Right atrium auricular region (tissue), 2 donors: ENCODE measurements at regions not wholly inside any gene's neighbourhood (a gene's known extent, or its start where the extent isn't known, plus 50 kb on each side); places are given as distances from the start of the nearest gene placed in this dataset.

Experiments
- DNase-seq: peaks from one replicate; pipeline ENCODE4 v3.0.0-alpha.2; 2019; ENCODE audit warnings: low spot score
- H3K27ac ChIP-seq, 2 donors: fragments of 200-600 bp; sonication (generic); 1 replicate in 1 of 2; 2 replicates in 1 of 2; pipeline ENCODE4 v1.5.1; 2016 to 2019
- H3K27me3 ChIP-seq, 2 donors: fragments of 200-600 bp; sonication (generic); one replicate each; pipeline versions ENCODE4 v1.5.1 to v1.6.0; 2017 to 2019
- H3K36me3 ChIP-seq: fragments of 200-600 bp; sonication (generic); one replicate; pipeline ENCODE4 v1.5.1; 2016
- H3K4me1 ChIP-seq, 2 donors: fragments of 200-600 bp; sonication (generic); one replicate each; pipeline versions ENCODE4 v1.5.1 to v1.6.0; 2017 to 2019
- H3K4me3 ChIP-seq, 2 donors: fragments of 200-600 bp; sonication (generic); 1 replicate in 1 of 2; 2 replicates in 1 of 2; pipeline ENCODE4 v1.5.1; 2017 to 2019; ENCODE audit warnings: mild to moderate bottlenecking in 1 of 2, moderate library complexity in 1 of 2
- H3K9me3 ChIP-seq, 2 donors: fragments of 200-600 bp; sonication (generic); one replicate each; pipeline ENCODE4 v1.5.1; 2019
- CTCF ChIP-seq, 2 donors: fragments of 200-600 bp; sonication (generic); IDR thresholded peaks; one replicate each; pipeline ENCODE4 v1.5.1; 2019; ENCODE audit warnings: antibody characterized with exemption in 2 of 2

DNA sequence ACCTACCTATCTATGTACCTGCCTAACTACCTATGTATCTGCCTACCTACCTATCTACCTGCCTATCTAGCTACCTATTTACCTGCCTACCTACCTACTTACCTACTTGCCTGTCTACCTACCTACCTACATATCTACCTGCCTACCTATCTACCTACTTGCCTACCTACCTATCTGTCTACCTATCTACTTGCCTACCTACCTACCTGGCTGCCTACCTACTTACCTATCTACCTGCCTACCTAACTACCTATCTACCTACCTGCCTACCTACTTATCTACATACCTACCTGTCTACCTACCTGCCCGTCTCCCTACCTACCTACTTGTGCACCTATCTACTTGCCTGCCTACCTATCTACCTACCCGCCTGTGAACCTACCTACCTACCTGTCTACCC lies 68.7 kb upstream of the NPTX2 start:
- H3K4me3 ChIP-seq, result no peak overlapping the region
- H3K36me3 ChIP-seq, result no peaks in the 10 kb centered on the region
- peaks cover 3 to 18% of the 10 kb centered on the region in 2 donors for H3K9me3 ChIP-seq
- no peak for TF ChIP-seq CTCF (IDR thresholded peaks at IDR 0.05)
- H3K27me3 ChIP-seq, result no peaks in the 10 kb centered on the region
- no peaks in the 10 kb centered on the region for H3K4me1 ChIP-seq
- no peak overlapping the region for H3K27ac ChIP-seq
- DNase-seq, result no peak

DNA sequence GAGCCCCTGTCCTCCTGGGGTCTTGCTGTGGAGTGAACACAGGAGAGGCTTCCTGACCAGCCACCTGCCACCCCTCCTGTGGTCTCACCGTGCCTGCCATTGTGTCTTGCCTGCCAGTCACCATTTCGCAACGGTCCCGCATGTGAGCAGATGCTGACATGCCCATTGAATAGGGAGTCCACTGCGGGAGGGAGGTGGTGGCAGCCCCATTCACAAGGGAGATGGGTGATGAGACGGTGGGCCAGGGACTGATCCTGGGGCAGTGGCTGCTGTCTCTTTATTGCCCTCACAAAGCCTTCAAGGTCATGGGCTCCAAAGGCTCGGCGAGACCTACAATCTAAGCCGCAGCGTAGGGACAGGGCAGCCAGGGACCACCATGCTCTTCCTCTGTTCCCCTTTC lies 76.0 kb upstream of the NPTX2 start:
- no peak for DNase-seq
- no peak overlapping the region for H3K4me3 ChIP-seq
- no peaks in the 10 kb centered on the region for H3K9me3 ChIP-seq
- no peaks in the 10 kb centered on the region for H3K4me1 ChIP-seq
- H3K27ac ChIP-seq, result no peak overlapping the region
- no peak for TF ChIP-seq CTCF (IDR thresholded peaks at IDR 0.05)
- H3K27me3 ChIP-seq, result no peaks in the 10 kb centered on the region
- no peaks in the 10 kb centered on the region for H3K36me3 ChIP-seq

- no peak for DNase-seq
- no peak for TF ChIP-seq CTCF (IDR thresholded peaks at IDR 0.05)
- Histone ChIP-seq H3K27ac (no peak overlapping the region), H3K4me3 (no peak overlapping the region), H3K27me3 (no peaks in the 10 kb centered on the region), H3K9me3 (no peaks in the 10 kb centered on the region), H3K36me3 (no peaks in the 10 kb centered on the region), H3K4me1 (no peaks in the 10 kb centered on the region)
Observed at GRCh38 chr7:98539865-98540264, 77.2 kb upstream of the NPTX2 start.

DNA sequence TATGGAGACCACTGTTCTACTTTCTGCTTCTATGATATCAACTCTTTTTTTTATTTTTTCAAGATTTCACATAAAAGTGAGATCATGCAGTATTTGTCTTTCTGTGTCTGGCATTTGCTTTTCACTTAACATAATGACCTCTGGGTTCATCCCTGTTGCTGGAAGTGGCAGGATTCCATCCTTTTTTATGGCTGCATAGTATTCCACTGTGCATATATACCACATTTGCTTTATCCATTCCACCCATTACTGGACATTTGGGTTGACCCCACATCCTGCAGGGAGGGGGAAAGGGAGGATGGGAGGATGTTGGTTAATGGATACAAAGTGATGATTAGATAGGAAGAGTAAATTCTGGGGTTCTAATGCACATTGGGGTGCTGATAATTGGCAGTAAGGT lies 80.3 kb upstream of the NPTX2 start:
- H3K27me3 ChIP-seq, result no peaks in the 10 kb centered on the region
- DNase-seq, result no peak
- TF ChIP-seq CTCF (IDR thresholded peaks at IDR 0.05), result no peak

DNA sequence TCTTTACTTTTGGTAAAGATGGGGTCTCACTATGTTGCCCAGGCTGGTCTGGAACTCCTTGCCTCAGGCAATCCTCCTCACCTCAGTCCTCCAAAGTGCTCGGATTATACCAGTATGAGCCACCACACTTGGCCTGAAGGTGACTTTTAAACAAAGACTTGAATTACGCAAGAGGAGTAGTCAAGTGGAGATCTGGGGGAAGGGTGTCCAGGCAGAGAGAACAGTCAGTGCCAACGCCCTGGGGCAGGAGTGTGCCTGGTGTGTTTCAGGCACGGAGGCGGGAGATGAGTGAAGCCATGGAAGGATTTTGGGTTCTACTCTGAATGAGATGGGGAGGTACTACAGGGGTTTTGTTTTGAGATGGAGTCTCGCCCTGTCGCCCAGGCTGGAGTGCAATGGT lies 82.6 kb upstream of the NPTX2 start:
- DNase-seq, result no peak
- H3K36me3 ChIP-seq, result no peaks in the 10 kb centered on the region
- TF ChIP-seq CTCF (IDR thresholded peaks at IDR 0.05), result no peak
- peaks cover 0 to 12% of the 10 kb centered on the region in 2 donors for H3K9me3 ChIP-seq
- H3K27me3 ChIP-seq, result no peaks in the 10 kb centered on the region
- H3K27ac ChIP-seq, result no peak overlapping the region
- H3K4me3 ChIP-seq, result no peak overlapping the region
- H3K4me1 ChIP-seq, result no peaks in the 10 kb centered on the region

More for the DNA sequence above, 80.3 kb upstream of the NPTX2 start:
- Histone ChIP-seq H3K9me3 (peaks cover 0 to 5% of the 10 kb centered on the region in 2 donors), H3K27ac (no peak overlapping the region), H3K4me1 (no peaks in the 10 kb centered on the region), H3K36me3 (no peaks in the 10 kb centered on the region), H3K4me3 (no peak overlapping the region)

DNA sequence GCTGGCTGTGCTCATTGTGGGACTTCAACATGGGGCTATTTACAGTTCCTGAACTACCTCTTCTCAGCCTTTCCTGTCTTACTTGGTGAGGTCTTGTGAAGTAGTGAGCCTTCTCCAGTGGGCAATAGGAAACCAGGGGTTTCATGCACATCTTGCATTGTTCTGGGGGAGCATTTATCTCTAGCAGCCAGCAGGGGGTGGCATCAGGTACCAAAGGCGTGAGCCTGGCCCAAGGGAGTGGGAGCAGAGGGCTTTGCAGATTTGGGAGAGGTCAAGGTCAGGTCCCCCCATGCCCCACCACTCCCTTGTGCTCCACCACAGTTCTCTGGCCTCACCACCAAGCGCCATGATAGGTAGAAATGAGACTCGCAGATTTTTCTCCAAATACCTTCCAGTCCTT lies 85.4 kb upstream of the NPTX2 start:
- Histone ChIP-seq H3K9me3 (peaks cover 0 to 12% of the 10 kb centered on the region in 2 donors), H3K4me1 (no peaks in the 10 kb centered on the region), H3K27ac (no peak overlapping the region), H3K36me3 (no peaks in the 10 kb centered on the region), H3K27me3 (no peaks in the 10 kb centered on the region), H3K4me3 (no peak overlapping the region)
- no peak for DNase-seq
- no peak for TF ChIP-seq CTCF (IDR thresholded peaks at IDR 0.05)
